OCI-LY1 (cell line): ENCODE measurements at regions not wholly inside any gene's neighbourhood (a gene's known extent, or its start where the extent isn't known, plus 50 kb on each side); places are given as distances from the start of the nearest gene placed in this dataset.

Experiments used
- EZH2 ChIP-seq: fragments of 200-600 bp; sonication (generic), shearing (Covaris generic); IDR thresholded peaks from 2 replicates; pipeline ENCODE4 v1.8.0; 2017; ENCODE audit warnings: borderline replicate concordance, mixed run types, mild to moderate bottlenecking, antibody characterized with exemption, low read length, moderate library complexity, mixed read lengths
- TF ChIP-seq, protein P1 (sequence below): fragments of 200-600 bp; sonication (generic), shearing (Covaris generic); IDR thresholded peaks from 2 replicates; pipeline ENCODE4 v1.5.1; 2017; ENCODE audit warnings: mild to moderate bottlenecking, antibody characterized with exemption, low read length, moderate library complexity, mixed read lengths

DNA sequence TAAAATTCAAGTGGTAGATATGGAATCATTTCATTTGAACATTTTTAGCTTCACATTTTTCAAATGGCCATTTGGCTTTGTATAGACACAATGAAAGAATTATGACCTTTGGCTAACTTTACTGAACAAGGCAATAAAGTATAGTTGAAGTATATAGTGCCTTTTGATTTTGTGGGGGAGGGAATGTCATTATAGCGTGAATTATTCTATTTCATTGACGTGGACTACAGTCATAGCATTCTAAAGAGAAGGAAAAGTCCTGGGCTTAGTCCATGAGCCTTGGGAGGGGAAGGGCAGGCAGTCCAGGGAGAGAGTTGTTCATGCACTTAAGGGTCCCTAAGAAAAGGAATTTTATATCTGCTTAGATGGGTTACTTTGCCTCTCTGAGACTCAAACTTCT lies 181.4 kb upstream of the GPR26 start:
- TF ChIP-seq, protein P1, sequence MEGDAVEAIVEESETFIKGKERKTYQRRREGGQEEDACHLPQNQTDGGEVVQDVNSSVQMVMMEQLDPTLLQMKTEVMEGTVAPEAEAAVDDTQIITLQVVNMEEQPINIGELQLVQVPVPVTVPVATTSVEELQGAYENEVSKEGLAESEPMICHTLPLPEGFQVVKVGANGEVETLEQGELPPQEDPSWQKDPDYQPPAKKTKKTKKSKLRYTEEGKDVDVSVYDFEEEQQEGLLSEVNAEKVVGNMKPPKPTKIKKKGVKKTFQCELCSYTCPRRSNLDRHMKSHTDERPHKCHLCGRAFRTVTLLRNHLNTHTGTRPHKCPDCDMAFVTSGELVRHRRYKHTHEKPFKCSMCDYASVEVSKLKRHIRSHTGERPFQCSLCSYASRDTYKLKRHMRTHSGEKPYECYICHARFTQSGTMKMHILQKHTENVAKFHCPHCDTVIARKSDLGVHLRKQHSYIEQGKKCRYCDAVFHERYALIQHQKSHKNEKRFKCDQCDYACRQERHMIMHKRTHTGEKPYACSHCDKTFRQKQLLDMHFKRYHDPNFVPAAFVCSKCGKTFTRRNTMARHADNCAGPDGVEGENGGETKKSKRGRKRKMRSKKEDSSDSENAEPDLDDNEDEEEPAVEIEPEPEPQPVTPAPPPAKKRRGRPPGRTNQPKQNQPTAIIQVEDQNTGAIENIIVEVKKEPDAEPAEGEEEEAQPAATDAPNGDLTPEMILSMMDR: no peak
- TF ChIP-seq EZH2: no peak
